HG02642 (cell line): ENCODE measurements at regions not wholly inside any gene's neighbourhood (a gene's known extent, or its start where the extent isn't known, plus 50 kb on each side); places are given as distances from the start of the nearest gene placed in this dataset.
"Not testable (repeated sequence)": the region's sequence is repeated elsewhere in the genome, so short reads cannot be mapped to it uniquely, and the experiment has no call there.

Experiments
- ATAC-seq: cut with Tn5 transposase; IDR thresholded peaks from one replicate; pipeline ENCODE4 v1.9.1; 2021; ENCODE audit warnings: mild to moderate bottlenecking; ENCODE audit not compliant: unreplicated experiment, poor library complexity

DNA sequence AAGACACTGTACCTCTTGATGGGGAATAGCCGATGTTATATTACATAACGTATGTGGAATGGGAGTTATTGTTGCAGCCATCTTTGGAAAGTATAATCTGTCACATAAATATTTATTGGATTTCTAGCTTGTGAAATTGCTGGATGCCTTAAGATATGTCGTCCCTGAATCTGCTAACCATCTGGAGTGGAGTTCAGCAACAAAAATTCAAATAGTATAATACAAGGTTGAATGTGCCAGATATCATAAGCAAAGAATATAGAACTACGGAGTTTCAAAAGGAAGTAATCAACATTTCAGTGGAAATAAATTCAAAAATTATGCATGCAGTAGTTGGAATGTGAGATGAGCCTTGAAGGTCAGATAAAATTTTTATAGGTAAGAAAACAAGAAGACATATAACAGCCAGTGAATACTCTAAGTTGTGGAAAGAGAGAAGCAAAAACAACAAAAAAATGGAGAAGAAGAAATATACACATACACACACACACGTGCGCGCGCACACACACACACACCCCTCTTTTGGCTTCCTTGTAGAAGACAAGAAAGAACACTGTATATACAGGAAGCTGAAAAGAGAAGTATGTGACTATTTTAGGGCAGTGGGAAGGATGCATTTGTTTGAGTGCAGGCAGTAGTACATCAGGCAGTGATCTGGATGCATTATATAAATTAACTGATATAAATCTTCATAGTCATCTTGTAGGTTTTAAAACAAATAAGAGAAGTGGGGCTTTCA lies 516.7 kb downstream of the KCNT2 start:
- no peak for ATAC-seq

DNA sequence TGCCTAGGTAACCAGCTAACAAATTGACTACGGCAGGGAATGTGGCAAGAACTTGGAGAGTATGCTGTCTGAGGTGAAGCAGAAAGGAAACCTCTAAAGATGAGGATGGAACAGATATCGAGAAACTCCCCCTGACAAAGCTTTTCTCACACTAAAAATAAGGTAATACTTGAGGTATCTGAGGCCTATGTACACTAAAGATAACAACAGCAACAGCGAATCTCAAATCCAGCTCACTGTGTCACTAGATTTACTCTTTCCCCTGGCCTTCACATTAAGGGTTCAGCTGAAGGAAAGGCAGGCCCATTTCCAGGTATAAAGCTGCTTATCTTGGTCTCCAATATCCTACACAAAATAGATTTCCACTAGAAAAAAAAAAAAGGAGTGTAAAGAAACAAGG lies 518.0 kb downstream of the KCNT2 start:
- no peak for ATAC-seq

DNA sequence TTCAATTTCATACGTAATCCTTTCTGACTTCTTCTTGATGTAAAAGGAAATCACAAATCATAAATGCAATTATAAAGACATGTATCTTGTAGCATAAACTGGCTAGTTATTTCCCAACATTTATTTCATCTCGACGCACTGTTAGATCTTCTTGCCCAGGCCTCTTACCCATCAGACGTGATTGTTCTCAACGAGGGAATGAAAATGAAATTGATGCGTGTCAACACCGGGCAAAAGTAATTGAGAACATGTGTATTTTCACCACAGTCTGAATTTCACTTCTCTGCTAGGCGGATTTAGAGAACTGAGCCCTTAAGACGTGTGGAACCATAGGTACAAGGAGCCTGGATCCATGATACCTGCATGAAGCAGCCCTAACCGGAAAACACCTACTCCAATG lies 519.7 kb downstream of the KCNT2 start:
- ATAC-seq = no peak

GRCh38 chr1:196078691-196079090 lies 529.5 kb downstream of the KCNT2 start:
- no peak for ATAC-seq

- ATAC-seq = no peak
Measured at GRCh38 chr1:196075621-196076020, 532.6 kb downstream of the KCNT2 start.

GRCh38 chr1:196074182-196074581 lies 534.1 kb downstream of the KCNT2 start:
- no peak for ATAC-seq

- no peak for ATAC-seq
Measured at GRCh38 chr1:196071447-196071846, 536.8 kb downstream of the KCNT2 start.

- ATAC-seq = no peak
Measured at GRCh38 chr1:196070940-196071339, 537.3 kb downstream of the KCNT2 start.

GRCh38 chr1:196063952-196064351 lies 544.3 kb downstream of the KCNT2 start:
- no peak for ATAC-seq

- ATAC-seq = no peak
Measured at GRCh38 chr1:196063294-196063693, 544.9 kb downstream of the KCNT2 start.

DNA sequence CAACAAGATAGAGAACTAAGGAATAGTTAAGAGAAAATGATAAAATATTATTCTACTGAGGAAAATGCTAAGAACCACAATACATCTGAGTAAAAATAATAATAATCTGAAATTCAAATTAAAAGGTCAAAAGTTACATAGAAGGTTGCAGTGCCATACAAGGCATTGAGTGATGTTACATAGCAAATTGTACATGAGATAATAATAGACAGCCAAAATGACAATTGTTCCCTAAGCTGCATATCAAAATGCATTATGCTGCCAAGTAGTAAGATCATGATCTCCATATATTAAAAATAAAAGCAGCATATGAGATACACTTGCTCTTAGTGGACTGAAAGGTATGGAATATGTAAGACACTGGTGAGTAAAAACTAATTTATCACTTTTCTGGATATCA lies 547.7 kb downstream of the KCNT2 start:
- ATAC-seq = no peak

- ATAC-seq = no peak
Measured at GRCh38 chr1:196059210-196059609, 549.0 kb downstream of the KCNT2 start.

DNA sequence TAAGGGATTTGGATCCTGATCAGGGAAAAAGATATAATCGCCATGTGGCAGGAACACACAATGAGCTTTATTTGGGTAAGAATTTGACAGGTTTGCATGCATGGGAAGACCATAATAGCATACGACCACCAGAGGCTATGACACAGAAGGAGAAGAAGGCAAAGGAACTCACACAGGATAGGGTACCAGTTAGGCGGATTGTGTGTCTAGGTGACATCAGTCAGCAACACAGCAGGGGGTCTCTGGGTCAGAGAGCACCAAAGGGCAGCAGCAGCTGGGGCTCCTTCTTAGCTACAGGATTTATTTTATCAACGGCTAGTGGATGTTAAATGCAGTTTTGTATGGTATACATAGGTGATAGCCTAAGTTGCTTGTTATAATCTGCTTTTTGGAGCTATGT lies 551.3 kb downstream of the KCNT2 start:
- no peak for ATAC-seq

DNA sequence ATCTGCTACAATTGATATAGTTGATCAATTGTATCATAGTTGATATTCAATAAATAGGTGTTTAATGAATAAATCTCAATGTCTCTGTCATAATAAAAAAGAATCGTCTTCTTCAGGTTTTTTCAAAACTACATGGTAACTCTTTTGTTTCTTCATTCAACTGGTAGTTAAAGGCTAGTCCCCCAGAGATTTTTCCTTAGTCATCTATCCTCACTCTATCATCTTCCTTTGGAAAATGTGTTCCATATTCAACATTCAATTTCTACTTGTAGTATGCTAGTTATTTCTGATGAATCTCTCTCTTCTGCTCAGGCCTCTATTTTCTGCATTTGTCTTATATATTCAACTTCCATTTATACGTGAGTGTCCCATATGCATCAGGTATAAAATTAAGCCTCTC lies 558.8 kb downstream of the KCNT2 start:
- ATAC-seq = no peak

- ATAC-seq = no peak
Measured at GRCh38 chr1:196043268-196043667, 565.0 kb downstream of the KCNT2 start.

GRCh38 chr1:196034080-196034706 lies 574.0 kb downstream of the KCNT2 start:
- ATAC-seq = no peak

DNA sequence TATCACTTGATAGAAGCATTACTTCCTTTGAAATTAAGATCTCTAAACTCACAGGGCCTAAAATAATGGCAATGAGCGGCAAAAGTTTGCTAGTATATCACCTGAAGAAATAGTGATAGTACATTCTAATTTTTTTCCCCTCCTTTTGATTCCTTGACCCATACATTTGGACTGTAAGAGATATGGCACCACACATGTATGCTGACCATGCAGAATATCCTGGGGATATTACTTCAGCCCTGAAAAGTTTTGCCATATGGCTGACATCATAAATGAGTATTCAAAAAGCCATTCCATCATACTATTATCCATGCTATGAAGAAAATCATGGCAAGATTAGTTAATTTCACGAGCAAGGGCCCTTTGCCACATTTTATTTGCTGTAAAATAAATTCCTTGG lies 576.9 kb downstream of the KCNT2 start:
- ATAC-seq = not testable (repeated sequence)

- no peak for ATAC-seq
Measured at GRCh38 chr1:196030455-196030854, 577.8 kb downstream of the KCNT2 start.

DNA sequence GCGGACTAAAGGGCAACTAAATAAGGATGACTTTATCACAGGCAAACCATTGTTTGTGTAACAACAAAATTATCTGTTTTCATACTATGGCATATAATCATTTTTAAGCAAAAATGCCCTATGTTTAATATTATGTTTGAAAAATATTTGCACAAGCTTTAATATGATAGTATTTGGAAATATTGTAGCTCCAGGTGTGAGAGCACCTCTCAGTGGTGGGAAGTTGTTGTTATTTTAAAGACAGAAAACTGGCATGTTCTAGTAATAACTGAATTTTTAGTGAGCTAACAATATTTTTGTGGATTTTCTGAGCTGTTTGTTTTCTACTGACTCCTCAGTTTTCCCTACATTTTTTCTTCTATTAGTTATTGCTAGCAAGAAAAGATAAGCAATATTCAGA lies 578.8 kb downstream of the KCNT2 start:
- no peak for ATAC-seq

DNA sequence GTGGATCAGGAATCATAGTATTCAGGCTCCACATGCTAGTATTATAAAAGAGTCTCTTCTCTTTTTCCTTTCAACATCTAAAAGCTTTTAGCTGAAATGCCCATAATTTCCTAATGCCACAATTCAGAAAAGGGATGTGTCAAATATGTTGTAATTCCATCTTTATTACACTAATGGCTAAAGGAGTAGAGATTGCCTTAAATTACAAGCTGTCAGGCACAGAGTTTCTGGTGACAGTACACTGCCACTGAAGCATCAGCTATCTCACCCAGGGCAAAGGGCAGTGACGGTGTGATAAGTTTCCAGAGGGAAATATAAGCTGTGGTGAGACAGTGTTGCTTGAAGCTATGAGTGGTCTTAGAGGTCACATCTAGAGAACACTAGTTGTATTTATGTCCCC lies 581.1 kb downstream of the KCNT2 start:
- ATAC-seq = no peak

DNA sequence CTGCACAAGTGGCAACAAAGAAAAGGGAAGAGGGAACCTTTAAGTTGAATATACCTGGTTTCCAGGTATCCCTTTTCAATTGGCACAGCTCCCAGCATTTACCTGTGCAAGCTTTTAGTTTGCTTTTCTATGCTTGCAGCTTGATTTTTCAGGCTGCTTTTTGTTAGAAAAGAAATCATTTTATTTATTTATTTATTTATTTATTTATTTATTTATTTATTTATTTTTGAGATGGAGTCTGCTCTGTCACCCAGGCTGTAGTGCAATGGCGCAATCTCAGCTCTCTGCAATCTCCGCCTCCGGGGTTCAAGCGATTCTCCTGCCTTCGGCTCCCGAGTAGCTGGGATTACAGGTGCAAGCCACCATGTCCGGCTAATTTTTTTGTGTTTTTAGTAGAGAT lies 587.1 kb downstream of the KCNT2 start:
- not testable (repeated sequence) for ATAC-seq

- ATAC-seq = no peak
Measured at GRCh38 chr1:196009362-196009761, 598.9 kb downstream of the KCNT2 start.
